ENCODE measurements at regions not wholly inside any gene's neighbourhood (a gene's known extent, or its start where the extent isn't known, plus 50 kb on each side); places are given as distances from the start of the nearest gene placed in this dataset.

DNA sequence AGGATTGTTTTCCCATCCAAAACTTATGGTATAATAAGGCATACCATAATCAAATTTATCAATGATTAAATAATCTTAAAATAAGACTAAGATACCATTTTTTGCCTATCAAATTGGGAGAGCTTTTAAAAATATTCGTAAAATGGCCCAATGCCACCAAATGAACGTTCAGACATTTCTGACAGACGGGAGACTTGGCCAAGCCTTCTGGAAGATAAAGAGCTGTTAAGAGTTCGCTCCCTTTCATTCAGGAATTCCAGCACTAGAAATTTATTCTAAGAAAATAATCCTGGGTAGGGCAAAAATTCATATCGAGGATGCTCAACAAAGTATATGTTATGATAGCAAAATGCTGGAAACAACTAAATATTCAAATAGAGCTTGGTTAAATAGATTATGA lies 85.6 kb upstream of the NEO1 start:
- intact Hi-C loops (cut with micrococcal nuclease) = no loop called here

DNA sequence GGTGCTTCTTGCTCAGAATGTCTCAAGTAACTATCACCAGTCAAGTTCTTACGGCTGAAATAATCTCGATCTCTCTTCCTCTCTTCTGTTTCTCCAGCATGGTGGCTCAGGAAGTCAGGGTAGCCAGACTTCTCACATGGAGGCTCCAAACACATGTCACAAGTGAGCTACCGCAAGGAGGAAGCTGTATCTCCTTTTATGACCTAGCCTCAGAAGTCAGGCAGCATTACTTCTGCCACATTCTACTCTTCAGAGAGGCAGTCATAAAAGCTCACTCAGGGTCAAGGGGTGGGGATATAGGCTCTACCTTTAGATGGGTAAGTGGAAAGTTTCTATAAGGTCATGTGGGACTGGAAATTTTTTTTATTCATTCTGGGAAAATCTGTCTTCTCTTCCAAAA lies 86.6 kb upstream of the NEO1 start:
- intact Hi-C loops (cut with micrococcal nuclease) = no loop called here

DNA sequence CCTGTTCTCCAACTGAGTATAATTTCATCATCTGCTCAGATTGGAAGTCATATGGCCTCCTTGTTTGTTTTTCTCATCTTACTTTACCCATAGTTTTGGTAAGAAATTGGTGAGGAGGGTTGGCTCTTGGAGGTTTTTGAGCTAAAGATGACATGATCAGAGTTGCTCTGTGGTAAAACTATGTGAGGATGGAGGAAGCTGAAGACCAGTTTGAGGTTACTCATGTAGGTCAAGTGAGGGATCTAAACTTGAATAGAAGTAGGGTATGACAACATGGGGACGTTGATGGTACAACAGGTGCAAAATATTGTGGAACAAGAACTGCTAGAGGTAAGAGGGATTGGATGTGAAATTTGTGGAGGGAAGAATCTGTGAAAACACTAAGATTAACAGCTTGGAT lies 87.7 kb upstream of the NEO1 start:
- intact Hi-C loops (cut with micrococcal nuclease) = no loop called here

DNA sequence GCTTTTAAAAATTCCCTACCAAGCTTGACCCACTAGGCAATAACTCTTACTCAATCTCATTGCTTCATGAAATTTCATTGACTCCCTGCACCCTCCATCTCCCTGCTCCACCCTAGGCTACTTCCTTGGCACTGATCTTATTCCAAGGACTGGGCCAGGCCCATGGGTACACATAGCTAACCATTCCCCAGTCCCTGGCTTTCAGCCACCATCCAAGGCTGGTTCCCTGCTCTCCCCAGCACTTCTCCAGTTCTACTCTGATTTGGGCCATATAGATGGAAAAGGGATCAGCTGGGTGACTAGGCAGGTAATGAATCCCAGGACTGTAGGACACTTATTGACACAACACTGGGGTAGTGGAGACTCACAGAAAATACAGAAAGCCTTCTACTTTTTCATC lies 88.1 kb upstream of the NEO1 start:
- intact Hi-C loops (cut with micrococcal nuclease) = no loop called here

DNA sequence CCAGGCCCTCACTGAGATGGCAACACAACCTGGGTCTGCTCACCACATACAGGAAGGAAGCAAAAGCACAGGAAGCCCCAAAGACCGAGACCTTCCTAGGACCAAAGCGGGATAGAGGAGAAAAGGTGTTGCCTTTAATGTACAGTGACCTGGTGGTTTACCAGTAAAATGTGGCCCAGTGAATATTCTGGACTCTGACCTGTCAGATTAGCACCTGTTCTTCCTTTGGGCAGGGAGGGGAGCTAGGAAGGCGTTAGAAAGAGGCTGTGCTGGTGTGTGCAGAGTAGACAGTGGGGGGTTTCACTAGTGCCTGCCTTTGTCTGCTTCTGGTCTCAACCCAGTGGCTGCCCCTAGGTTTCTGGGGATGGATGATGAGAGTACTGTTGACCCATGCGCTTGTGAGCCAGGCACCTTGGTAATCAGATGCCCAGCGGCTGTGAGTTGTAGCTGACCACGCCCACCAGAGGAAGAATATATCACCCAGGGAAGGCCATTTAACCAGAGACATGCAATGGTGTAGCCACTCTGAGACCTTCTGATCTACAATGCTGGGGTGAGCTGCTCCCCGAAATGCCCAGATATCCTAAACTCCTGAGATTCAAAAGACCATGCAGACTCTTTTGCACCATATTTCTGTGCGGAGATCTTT lies 90.1 kb upstream of the NEO1 start:
- intact Hi-C loops (cut with micrococcal nuclease) = no loop called here

DNA sequence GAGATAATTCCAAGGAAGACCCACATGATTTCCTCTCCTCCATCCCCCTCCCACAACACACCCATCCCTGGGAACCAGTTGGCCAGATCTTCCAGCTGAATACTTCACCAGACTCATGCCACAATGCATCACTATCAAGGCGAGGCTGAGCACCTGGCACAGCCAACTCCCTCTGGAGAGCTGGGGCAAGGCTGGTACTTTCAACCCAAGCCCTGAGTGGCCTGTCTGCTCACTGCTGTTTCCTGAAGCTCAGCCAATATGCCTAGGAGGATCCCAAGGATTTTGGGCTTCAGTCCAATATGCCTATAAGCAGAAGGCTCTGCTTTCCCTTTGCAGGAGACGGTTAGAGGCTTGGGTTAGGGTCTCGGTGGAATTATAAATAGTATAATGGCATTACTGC lies 90.9 kb upstream of the NEO1 start:
- intact Hi-C loops (cut with micrococcal nuclease) = no loop called here

DNA sequence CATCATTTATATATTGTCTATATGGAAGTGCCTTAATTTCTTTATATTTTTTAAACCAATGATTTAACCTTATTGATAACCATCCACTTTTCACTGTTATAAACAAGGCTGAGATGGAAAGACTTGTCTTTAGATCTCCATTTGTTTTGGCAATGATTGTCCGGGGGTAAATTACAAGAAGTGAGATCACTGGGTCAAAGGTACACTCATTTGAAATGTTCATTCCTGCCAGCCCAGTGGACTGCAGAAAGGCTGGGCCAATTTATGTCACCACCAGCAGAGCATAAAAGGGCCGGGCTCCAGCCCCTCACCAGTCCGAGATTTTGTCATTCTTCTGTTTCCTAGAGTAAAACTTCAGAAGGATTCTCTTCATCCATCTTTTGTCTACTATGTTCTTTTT lies 93.6 kb upstream of the NEO1 start:
- intact Hi-C loops (cut with micrococcal nuclease) = no loop called here

DNA sequence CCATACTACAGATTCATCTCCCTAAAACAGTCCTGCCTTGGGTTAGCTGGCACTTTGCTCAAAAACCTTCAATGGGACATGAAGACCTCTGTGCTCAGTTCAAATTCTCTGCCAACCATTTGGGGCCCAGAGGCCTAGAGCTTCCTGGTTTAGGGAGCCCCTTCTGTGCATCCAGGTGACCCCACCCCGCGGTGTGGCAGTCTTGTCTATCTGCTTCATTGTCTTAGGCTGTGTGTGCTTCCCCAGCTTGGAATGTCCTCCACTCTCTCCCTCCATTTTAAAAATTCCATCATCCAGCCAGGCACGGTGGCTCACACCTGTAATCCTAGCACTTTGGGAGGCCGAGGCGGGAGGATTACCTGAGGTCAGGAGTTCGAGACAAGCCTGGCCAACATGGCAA lies 99.0 kb upstream of the NEO1 start:
- intact Hi-C loops (cut with micrococcal nuclease) = no loop called here

DNA sequence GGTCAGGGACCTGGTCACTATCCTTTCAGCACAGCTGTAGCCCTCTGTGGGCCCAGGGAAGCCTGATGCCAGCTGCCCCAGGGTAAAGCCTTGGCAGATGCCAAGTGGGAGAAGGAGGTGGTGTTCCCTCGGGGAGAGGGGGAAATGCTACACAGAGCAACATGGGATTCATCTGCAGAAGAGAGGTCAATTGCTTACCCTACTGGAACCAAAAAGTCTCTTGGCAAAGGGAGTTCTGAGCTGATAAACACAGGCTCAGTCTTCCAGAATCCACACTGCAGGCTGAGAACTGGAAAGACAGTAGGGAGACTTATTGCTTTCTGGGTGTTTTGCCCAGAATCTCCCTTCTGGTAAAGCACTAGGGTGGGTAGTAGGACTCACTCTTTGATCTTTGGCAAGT lies 100.1 kb upstream of the NEO1 start:
- intact Hi-C loops (cut with micrococcal nuclease) = no loop called here

DNA sequence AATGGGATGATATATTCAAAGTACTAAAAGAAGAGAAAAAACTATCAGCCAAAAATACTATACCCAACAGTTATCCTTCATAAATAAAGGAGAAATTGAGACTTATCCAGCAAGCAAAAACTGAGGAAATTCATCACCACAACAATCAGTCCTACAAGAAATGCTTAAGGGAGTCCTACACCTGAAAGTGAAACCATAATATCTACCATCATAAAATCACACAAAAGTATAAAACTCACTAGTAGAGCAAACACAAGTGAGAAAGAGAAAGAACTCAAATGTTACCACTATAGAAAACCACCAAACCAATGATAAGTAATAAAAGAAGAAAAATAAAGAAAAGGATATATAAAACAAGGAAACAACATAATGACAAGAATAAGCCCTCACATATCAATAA lies 103.6 kb upstream of the NEO1 start:
- intact Hi-C loops (cut with micrococcal nuclease) = no loop called here

DNA sequence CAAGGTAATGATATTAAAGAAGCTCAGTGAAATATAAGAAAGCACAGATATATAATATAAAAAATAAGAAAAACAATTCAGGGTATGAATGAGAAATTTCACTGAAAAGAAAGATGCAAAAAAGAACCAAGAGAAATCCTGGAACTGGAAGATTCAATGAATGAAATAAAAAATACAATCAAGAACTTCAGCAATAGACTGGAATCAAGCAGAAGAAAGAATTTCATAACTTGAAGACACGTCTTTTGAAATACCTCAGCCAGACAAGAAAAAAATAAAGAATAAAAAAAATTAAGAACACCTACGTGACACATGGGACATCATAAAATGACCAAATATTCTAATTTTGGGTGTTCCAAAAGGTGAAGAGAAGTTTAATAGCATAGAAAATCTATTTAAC lies 104.6 kb upstream of the NEO1 start:
- intact Hi-C loops (cut with micrococcal nuclease) = no loop called here

DNA sequence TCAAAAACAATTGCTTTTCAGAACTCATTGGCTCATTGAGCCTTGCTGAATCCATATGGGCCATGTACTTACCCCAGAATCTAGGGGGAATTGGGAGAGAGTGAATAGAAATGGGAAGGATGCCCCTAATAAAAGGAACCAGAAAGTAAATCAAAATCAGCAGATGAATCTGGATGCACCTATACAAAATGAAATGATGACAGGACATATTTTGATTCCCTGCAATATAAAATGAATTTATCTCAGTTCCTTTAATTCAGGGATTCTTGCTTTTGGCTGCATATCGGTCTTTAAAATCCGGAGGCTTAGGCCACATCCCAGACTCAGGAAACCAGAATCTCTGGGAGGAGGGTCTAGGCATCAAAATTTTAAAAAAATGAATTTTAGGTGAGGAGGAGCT lies 107.7 kb upstream of the NEO1 start:
- intact Hi-C loops (cut with micrococcal nuclease) = no loop called here

DNA sequence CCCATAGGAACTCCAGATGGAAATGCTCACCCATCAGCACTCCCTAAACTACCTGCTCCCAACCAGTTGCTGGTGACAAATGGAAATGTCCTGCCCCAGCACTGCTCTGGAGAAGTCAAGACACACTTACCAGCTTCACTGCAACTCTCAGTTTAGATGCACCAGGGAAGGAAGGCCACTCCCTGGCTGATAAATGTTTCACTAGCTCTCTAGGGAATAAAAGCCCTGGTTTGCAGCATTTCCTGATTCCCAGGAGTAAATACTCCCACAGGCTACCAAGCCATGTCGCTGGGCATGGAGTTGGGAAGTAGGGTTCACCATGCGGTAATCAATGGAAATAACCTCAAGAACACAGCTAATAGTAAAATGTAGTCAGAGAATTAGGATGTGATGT lies 112.0 kb upstream of the NEO1 start:
- intact Hi-C loops (cut with micrococcal nuclease) = no loop called here

DNA sequence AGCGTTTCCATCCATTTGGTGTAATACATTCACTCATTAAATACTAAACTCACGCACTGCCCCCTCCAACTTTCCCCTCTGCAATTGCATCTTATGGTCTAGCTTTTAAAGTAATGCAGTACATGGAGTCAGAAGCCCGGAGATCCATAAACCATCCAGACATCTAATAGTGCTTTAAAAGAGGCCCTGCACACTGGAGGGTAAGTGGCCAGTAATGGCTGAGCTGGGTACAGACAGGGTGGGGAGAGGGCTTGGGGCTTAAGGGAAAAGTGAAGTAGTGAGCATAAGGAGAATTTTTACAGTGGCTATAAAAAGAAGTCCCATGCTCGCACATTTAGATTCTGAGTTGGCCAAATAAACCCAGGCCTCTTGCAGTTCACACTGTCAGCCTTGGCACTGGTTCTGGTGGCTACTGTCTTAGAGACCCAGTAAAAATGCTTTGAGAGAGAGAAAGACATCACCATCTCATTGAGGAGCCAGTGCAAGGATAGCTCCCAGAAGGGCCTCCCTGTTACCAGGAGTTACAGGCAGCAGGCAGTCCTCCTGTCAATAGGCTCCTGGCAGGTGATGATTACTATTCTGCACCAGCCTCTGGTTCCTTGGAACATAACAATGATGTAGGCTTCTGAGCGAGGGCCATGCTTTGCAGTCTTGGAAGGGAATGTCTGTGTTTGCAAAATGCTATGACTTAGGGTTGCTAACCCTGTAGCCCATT lies 112.6 kb upstream of the NEO1 start:
- intact Hi-C loops (cut with micrococcal nuclease) = no loop called here

DNA sequence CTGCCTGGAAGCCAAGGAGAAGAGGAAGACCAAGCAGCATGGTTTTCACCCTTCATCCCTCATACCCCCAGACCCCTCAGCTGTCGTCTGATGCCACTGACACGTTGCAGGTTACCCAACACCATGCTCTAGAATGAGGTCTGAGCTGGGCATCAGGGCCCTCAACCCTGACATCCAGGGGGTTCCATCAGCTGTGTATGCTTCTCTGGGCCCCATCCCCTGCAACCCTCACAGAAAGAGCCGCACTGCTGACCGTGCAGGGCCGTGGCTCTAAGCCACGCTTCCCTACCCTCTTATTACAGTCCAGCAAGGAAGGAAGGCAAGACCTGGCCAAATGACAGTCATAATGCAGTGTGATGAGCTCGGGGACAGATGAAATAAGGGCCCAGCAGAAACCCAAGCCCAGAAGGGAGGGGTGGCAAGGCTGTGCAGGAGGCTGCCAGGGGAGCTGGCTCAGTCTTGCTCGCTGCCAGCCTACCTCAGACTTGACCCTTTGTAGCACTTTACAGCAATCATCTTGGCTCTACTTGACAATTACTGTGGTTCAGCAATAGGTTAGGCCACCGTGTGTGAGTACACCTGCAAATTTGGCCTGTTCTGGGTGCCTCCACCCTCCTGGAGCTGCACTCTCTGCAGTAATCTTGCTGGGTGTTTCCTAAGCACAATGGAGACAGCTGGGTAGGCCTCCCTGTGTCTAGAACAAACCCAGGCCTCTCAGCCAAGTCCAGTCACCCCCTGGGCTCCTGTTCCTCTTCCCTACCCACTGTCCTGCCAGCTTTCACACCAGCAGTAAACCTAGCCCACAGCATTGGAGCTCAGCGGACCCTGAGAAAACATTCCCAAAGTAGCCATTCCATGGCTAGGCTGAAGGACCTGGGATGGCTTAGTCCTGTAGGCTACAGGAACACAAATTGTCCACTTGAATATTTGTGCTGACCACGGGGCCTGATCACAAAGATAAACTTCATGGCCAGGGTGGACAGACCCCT lies 115.3 kb upstream of the NEO1 start:
- intact Hi-C loops (cut with micrococcal nuclease) = no loop called here

DNA sequence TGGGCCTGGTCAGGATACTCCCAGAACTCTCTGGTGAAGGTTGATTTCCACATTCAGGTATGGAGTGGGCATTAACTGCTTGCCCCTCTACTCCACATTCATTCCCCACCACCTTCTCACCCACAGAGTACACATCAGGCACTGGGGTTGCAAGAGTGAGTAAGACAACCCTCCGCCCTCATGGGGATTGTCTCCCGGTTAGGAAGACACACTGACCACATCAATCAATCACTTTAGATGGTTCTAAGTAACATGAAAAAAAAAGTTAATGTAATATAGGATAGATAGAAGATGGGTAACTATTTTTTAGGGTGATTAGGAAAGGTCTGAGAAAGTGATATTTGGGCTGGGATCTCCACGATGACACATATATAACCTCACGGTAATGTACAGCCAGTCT lies 116.0 kb upstream of the NEO1 start:
- intact Hi-C loops (cut with micrococcal nuclease) = no loop called here

DNA sequence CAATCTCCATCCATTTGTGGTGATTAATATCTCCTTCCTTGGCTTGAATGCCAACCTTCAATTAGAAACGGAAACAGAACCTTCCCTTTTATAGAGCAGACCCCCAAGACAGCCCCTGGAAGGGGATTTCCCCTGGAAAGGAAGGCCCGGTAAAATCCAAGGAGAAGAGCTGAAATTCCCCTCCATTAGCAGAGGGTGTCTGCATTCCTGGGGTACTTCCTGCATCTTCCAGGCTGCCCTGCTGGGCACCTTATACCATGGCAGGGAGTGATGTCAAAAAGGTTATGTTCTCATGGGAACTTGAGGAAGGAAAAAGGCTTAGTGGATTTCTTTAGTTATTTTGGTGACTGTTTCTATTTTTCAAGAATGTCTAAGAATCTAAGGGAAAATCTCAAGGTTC lies 116.7 kb upstream of the NEO1 start:
- intact Hi-C loops (cut with micrococcal nuclease) = no loop called here

DNA sequence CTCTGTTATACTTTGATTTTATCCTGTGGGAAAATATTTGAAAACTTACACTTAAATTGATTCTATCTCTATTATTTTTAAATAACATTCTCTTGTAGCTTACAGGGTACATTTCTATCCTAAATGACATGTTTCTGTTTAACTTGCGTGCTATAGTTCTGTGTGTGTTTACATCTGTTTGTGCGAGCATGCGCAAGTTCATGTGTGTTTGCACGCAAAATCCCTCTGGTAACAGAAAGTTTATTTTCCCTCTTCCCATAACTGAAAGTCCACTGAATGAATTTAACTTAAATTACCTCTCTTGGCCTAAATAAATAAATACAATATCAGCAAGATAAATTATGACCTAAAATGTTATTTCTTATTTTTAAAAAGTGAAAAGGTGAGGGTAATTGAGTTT lies 117.3 kb upstream of the NEO1 start:
- intact Hi-C loops (cut with micrococcal nuclease) = no loop called here

DNA sequence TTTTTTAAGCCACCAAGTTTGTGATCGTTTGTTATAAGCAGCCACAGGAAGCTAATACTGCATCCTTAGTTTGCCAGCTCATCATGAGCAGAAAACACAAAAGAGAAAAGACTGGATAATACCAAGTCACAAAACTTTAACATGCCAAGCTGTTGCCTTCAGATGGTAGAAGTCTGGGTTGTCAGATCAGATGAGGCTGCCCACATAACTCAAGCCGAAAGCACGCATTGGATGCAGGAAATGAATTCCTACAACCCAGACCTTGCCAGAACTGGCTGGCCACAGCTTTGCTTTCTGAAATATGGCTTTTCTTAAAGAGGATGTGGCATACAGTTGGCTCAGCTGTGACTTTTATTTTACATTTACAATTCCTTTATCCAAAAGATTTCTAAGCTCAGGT lies 118.3 kb upstream of the NEO1 start:
- intact Hi-C loops (cut with micrococcal nuclease) = no loop called here

DNA sequence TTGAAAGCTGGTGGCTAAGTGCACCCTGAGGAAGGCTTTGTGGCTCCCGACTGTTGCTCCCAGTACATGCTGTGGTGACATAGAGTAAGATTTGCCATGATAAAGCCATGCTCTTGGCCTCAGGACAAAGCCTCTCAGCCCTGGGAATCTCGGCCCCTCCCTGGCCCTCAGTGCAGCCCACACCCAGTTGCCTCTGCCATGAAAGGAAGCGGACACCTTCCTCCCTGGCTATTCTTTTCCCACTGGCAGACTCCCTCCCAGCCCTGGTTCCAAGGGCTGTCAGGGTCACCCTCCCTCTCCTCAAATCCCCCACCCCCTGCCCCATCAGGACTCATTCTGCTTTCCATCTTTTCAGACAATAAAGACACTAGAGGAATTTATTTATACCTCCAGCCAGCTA lies 119.8 kb upstream of the NEO1 start:
- intact Hi-C loops (cut with micrococcal nuclease) = no loop called here

DNA sequence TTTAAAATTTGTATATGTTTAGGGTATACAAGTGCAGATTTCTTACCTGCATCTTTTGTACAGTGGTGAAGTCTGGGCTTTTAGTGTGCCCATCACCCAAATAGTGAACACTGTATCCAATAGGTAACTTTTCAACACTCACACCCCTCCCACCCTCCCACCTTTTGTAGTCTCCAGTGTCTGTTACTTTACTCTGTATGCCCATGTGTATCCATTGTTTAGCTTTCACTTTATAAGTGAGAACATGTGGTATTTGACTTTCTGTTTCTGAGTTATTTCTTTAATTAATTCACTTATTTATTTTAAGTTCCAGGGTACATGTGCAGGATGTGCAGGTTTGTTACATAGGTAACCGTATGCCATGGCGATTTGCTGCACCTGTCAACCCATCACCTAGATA lies 124.8 kb upstream of the NEO1 start:
- intact Hi-C loops (cut with micrococcal nuclease) = loop anchor here (5.0 kb wide), 1 partner anchor 205 kb away; no protein-coding TSS in a partner anchor

DNA sequence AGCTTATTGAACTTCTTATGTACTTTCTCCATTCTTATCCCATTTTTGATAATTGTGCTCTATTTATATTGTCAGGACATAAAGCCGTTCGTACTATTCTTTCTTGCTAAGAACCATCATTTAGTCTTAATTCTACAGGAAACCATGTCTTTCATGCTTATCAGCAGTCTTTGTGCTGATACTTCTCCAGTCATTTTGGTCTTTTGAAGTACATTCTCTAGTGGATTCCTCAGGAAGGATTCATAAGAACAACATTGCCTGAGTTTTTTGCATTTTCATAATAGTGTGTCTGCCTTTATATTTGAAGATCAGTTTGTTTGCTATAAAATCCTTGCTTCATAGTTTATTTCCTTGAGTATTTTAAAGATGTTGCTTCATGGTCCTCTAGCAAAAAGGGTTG lies 126.6 kb upstream of the NEO1 start:
- intact Hi-C loops (cut with micrococcal nuclease) = loop anchor here (5.0 kb wide), 1 partner anchor 203 kb away; no protein-coding TSS in a partner anchor

Measured in T-helper 1 cell treated with Interleukin-12 subunit alpha and Interleukin-12 subunit beta and Interleukin-4 antibody, amounts not matched to agents 30 ng/mL and 1 ng/mL, for 36 hours (primary cell).